Heart right ventricle (tissue), 16 donors: ENCODE measurements at regions not wholly inside any gene's neighbourhood (a gene's known extent, or its start where the extent isn't known, plus 50 kb on each side); places are given as distances from the start of the nearest gene placed in this dataset.
"Not testable (repeated sequence)": the region's sequence is repeated elsewhere in the genome, so short reads cannot be mapped to it uniquely, and the experiment has no call there.

ENCODE experiments used
- ATAC-seq, 8 donors: fragments of 200-7000 bp; cut with Tn5 transposase; one replicate each; pipeline ENCODE4 v1.9.1; 2020; ENCODE audit warnings: mild to moderate bottlenecking in 8 of 8, moderate library complexity in 8 of 8, moderate number of reproducible peaks in 1 of 8
- DNase-seq, 2 donors: peaks; one replicate each; pipeline ENCODE4 v3.0.0-alpha.2; 2020
- H3K27ac ChIP-seq, 10 donors: fragments of 200-600 bp; sonication (generic) in 2 of 10; one replicate each; pipeline versions ENCODE4 v1.5.0 to v1.8.0; 2020 to 2022; ENCODE audit warnings: mild to moderate bottlenecking in 3 of 10
- H3K27me3 ChIP-seq, 7 donors: fragments of 200-600 bp; one replicate each; pipeline ENCODE4 v1.8.0; 2021 to 2022; ENCODE audit warnings: mild to moderate bottlenecking in 2 of 7
- H3K36me3 ChIP-seq, 9 donors: fragments of 200-600 bp; sonication (generic) in 1 of 9; one replicate each; pipeline versions ENCODE4 v1.5.0 to v1.8.0; 2020 to 2022; ENCODE audit warnings: mild to moderate bottlenecking in 2 of 9
- H3K4me1 ChIP-seq, 9 donors: fragments of 200-600 bp; sonication (generic) in 1 of 9; one replicate each; pipeline versions ENCODE4 v1.5.0 to v1.8.0; 2020 to 2022; ENCODE audit warnings: mild to moderate bottlenecking in 4 of 9
- H3K4me3 ChIP-seq, 10 donors: fragments of 200-600 bp; sonication (generic) in 2 of 10; one replicate each; pipeline versions ENCODE4 v1.5.0 to v1.8.0; 2020 to 2022; ENCODE audit warnings: mild to moderate bottlenecking in 7 of 10, moderate library complexity in 2 of 10
- H3K9me3 ChIP-seq, 11 donors: fragments of 200-600 bp in 10 of 11; sonication (generic) in 2 of 11; one replicate each; pipeline versions ENCODE4 v1.5.0 to v1.8.0; 2013 to 2022; ENCODE audit warnings: mild to moderate bottlenecking in 2 of 11, control low read depth in 1 of 11, moderate library complexity in 1 of 11
- CTCF ChIP-seq, 9 donors: fragments of 200-600 bp; sonication (generic) in 2 of 9; IDR thresholded peaks; one replicate each; pipeline versions ENCODE4 v1.5.0 to v1.8.0; 2021 to 2022; ENCODE audit warnings: antibody characterized with exemption in 9 of 9, mild to moderate bottlenecking in 5 of 9, moderate library complexity in 1 of 9
- WGBS, 2 donors: extraction: QIAGEN DNeasy Blood & Tissue Kit; methylation state at CpG; one replicate each; pipeline ENCODE4 v1.1.7; 2013; ENCODE audit warnings: inconsistent platforms in 1 of 2; 5-methylcytosine and 5-hydroxymethylcytosine counted together
- intact Hi-C, 10 donors: fragments of 100-400 bp; cut with DNase I; formaldehyde crosslinking; loops; one replicate each; pipeline versions ENCODE4 v1.11.1 to v1.14.2; 2022
- donor health status: Arrhythmogenic right ventricular cardiomyopathy.
- donor health status: ischemic (EF 13 %, LVEDD 7.1; RV severe dilation, severe dysfunction).
- donor health status: healthy with polysubstance abuse.
- donor health status: DM: no; HTN: yes; CAD: no.
- donor health status: DM: no; HTN: no; CAD: no.
- donor health status: ischemic (EF 25% LVEDD 6.9; RV normal size, moderate dysfunction).
- donor health status: ischemic (EF 25% LVEDD 5.7; RV mildly dilated, moderate dysfunction).
- donor health status: healthy.
- donor health status: DM: yes; HTN: yes; CAD: no.
- donor health status: Ischemic cardiomyopathy.
- donor health status: ischemic (EF 35%, LVEDD 5.7; RV mildly dilated, moderate dysfunction).
- donor health status: nonischemic (EF 11% LVEDD 7.7; RV severe dilation, severe dysfunction).
- donor health status: DM: yes; HTN: yes; CAD: no.
- donor health status: PGD.
- donor health status: ischemic (EF 29% LVEDD 5.4; RV normal size, mild dysfunction).
- donor health status: nonischemic (EF 23%, LVEDD 6.1; RV moderate dilation, normal function).

GRCh38 chr3:55267206-55267930, 219.7 kb downstream of the WNT5A start:
- no peaks in the 10 kb centered on the region for H3K9me3 ChIP-seq
- intact Hi-C loops: no loop called here
- no peaks in the 10 kb centered on the region for H3K36me3 ChIP-seq
- no peak for TF ChIP-seq CTCF (IDR thresholded peaks at IDR 0.05)
- 82 to 88% methylated on average over 2 of the region's 2 CpGs for WGBS, 2 donors
- DNase-seq (no peak), ATAC-seq (no peak)
- H3K4me3 ChIP-seq: no peak overlapping the region
- H3K4me1 ChIP-seq: no peaks in the 10 kb centered on the region
- peaks cover 0 to 10% (median 6%) of the 10 kb centered on the region in 7 donors for H3K27me3 ChIP-seq
- no peak overlapping the region for H3K27ac ChIP-seq

- TF ChIP-seq CTCF (IDR thresholded peaks at IDR 0.05): no peak
- ATAC-seq: no peak
Measured at GRCh38 chr3:55264919-55265318, 222.2 kb downstream of the WNT5A start.

DNA sequence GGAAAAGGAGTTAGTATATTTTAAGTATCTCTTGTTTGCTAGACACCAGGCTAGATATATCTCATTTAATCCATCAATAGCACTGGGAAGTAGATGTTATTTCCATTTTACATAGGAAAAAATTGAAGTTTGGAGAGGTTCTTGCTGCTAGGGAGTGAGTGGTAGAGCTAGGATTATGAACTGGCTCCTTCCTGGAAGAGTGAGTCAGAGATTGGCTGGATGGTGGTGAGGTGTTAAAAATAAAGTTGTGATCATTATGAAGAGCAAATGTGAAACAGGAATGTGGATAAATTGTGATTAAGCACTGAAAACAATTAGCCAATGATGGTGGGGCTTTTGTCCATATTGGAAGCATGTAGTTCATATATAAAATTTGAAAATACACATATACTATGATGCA, 234.2 kb downstream of the WNT5A start:
- ATAC-seq (no peak), DNase-seq (no peak)
- Histone ChIP-seq H3K4me1 (no peaks in the 10 kb centered on the region), H3K4me3 (no peak overlapping the region), H3K9me3 (peaks cover 0 to 12% (median 0%) of the 10 kb centered on the region in 11 donors), H3K36me3 (no peaks in the 10 kb centered on the region), H3K27me3 (peaks cover 0 to 3% (median 0%) of the 10 kb centered on the region in 7 donors), H3K27ac (no peak overlapping the region)
- TF ChIP-seq CTCF (IDR thresholded peaks at IDR 0.05): no peak
- intact Hi-C loops: no loop called here

More at GRCh38 chr3:55264919-55265318, 222.2 kb downstream of the WNT5A start:
- WGBS, 2 donors: 64 to 69% methylated on average over 3 of the region's 3 CpGs
- H3K4me1 ChIP-seq: no peaks in the 10 kb centered on the region
- H3K27me3 ChIP-seq: peaks cover 0 to 9% (median 4%) of the 10 kb centered on the region in 7 donors
- no peak overlapping the region for H3K27ac ChIP-seq
- intact Hi-C loops: no loop called here
- H3K4me3 ChIP-seq: no peak overlapping the region
- no peaks in the 10 kb centered on the region for H3K36me3 ChIP-seq
- no peak for DNase-seq
- no peaks in the 10 kb centered on the region for H3K9me3 ChIP-seq

- H3K27ac ChIP-seq, H3K4me1 ChIP-seq, H3K27me3 ChIP-seq, H3K4me3 ChIP-seq, ATAC-seq, DNase-seq, H3K36me3 ChIP-seq, intact Hi-C loops: not testable (repeated sequence)
- H3K9me3 ChIP-seq: peaks cover 0 to 12% (median 0%) of the 10 kb centered on the region in 11 donors
- 92 to 94% methylated on average over 6 of the region's 6 CpGs for WGBS, 2 donors
Measured at GRCh38 chr3:55249156-55249555, 237.9 kb downstream of the WNT5A start.

DNA sequence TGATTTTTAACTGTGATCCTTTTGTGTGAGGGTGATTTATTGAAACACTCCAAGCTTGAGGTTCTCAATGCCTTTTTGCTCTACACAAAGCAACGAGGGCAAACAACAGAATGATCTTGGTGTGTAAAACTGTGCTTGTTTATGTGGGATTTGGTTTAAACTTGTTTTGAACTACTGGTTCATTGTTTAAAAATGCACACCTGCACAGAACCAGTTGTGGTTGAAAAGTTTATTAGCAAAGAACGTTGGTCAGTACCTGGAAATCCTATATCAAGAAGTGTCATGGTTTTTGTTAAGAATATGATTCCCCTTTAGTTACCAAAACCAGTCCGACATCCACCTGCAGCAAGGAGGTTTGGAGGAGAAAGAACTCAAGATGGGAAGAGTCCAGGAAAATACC, 239.4 kb downstream of the WNT5A start:
- Histone ChIP-seq H3K27me3 (peaks cover 0 to 9% (median 0%) of the 10 kb centered on the region in 7 donors), H3K27ac (no peak overlapping the region), H3K9me3 (peaks cover 0 to 12% (median 0%) of the 10 kb centered on the region in 11 donors), H3K4me1 (no peaks in the 10 kb centered on the region), H3K36me3 (no peaks in the 10 kb centered on the region), H3K4me3 (no peak overlapping the region)
- no peak for TF ChIP-seq CTCF (IDR thresholded peaks at IDR 0.05)
- WGBS, 2 donors: 50 to 51% methylated on average over 3 of the region's 3 CpGs
- ATAC-seq: no peak
- no peak for DNase-seq
- intact Hi-C loops: no loop called here
